C4-2B (cell line): ENCODE measurements at regions not wholly inside any gene's neighbourhood (a gene's known extent, or its start where the extent isn't known, plus 50 kb on each side); places are given as distances from the start of the nearest gene placed in this dataset.

Experiments used
- ZFX ChIP-seq: fragments of 450-650 bp; IDR thresholded peaks from 2 replicates; pipeline ENCODE4 v1.6.1; 2017
- TF ChIP-seq, protein P1 (sequence below): fragments of 450-650 bp; conservative IDR thresholded peaks from 2 replicates; pipeline ENCODE4 v1.5.1; 2017; ENCODE audit warnings: mild to moderate bottlenecking

DNA sequence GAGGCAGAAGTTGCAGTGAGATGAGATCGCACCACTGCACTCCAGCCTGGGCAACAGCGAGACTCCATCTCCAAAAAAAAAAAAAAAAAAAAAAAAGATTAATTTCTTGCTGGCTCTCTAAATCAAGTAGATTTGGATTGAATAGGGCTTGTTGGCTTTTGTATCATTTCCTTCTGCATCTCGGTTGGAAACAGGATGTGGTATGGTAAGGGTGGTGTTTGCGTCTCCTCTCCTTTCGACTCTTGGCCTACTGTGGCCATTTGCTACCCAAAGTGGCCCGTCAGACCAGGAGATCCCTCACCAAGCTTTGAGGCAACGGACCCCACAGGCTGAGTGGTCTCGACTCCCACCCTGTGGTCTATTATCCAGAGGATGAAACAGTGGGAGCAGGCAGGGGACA, 168.0 kb upstream of the IRX3 start:
- TF ChIP-seq, protein P1, sequence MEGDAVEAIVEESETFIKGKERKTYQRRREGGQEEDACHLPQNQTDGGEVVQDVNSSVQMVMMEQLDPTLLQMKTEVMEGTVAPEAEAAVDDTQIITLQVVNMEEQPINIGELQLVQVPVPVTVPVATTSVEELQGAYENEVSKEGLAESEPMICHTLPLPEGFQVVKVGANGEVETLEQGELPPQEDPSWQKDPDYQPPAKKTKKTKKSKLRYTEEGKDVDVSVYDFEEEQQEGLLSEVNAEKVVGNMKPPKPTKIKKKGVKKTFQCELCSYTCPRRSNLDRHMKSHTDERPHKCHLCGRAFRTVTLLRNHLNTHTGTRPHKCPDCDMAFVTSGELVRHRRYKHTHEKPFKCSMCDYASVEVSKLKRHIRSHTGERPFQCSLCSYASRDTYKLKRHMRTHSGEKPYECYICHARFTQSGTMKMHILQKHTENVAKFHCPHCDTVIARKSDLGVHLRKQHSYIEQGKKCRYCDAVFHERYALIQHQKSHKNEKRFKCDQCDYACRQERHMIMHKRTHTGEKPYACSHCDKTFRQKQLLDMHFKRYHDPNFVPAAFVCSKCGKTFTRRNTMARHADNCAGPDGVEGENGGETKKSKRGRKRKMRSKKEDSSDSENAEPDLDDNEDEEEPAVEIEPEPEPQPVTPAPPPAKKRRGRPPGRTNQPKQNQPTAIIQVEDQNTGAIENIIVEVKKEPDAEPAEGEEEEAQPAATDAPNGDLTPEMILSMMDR, result no peak
- TF ChIP-seq ZFX, result no peak
